ENCODE measurements at regions not wholly inside any gene's neighbourhood (a gene's known extent, or its start where the extent isn't known, plus 50 kb on each side); places are given as distances from the start of the nearest gene placed in this dataset.

- Histone ChIP-seq H2AFZ (ENCODE audit: low read depth, low read length, severe bottlenecking) (no peak overlapping the region), H3K4me3 (ENCODE audit: insufficient read depth, low read length, poor library complexity, severe bottlenecking) (no peak overlapping the region), H3K9me2 (replicated peaks; ENCODE audit: insufficient read depth, low read length) (no peaks in the 10 kb centered on the region), H3F3A (ENCODE audit: insufficient read depth) (no peaks in the 10 kb centered on the region), H3K4me2 (ENCODE audit: low read depth, low read length, poor library complexity, severe bottlenecking) (no peak overlapping the region), H3K27me3 (ENCODE audit: low read length) (no peaks in the 10 kb centered on the region), H3K79me2 (ENCODE audit: insufficient read depth, low read length) (no peaks in the 10 kb centered on the region), H3K36me3 (ENCODE audit: low read length) (no peaks in the 10 kb centered on the region), H4K20me1 (ENCODE audit: low read depth, low read length) (no peaks in the 10 kb centered on the region), H3K9ac (ENCODE audit: low read length) (no peak overlapping the region), H3K27ac (ENCODE audit: low read depth, low read length) (no peak overlapping the region), H3K9me3 (ENCODE audit: insufficient read depth, low read length) (no peaks in the 10 kb centered on the region)
- TF ChIP-seq CTCF (IDR thresholded peaks at IDR 0.05; ENCODE audit: insufficient read depth, low read length, poor library complexity, severe bottlenecking) = no peak
- no peak for TF ChIP-seq EZH2phosphoT487 (conservative IDR thresholded peaks at IDR 0.05; ENCODE audit: low read length)
These were observed 90.1 kb upstream of the PELI2 start for GRCh38 chr14:56027916-56028712.

- no peak overlapping the region for H3K27ac ChIP-seq (ENCODE audit: low read depth, low read length)
- no peak overlapping the region for H3K9ac ChIP-seq (ENCODE audit: low read length)
- no peaks in the 10 kb centered on the region for H3K27me3 ChIP-seq (ENCODE audit: low read length)
- H3K4me2 ChIP-seq (ENCODE audit: low read depth, low read length, poor library complexity, severe bottlenecking) = no peak overlapping the region
- TF ChIP-seq EZH2phosphoT487 (conservative IDR thresholded peaks at IDR 0.05; ENCODE audit: low read length) = no peak
- TF ChIP-seq CTCF (IDR thresholded peaks at IDR 0.05; ENCODE audit: insufficient read depth, low read length, poor library complexity, severe bottlenecking) = no peak
- no peaks in the 10 kb centered on the region for H4K20me1 ChIP-seq (ENCODE audit: low read depth, low read length)
- no peaks in the 10 kb centered on the region for H3K79me2 ChIP-seq (ENCODE audit: insufficient read depth, low read length)
- H3K9me3 ChIP-seq (ENCODE audit: insufficient read depth, low read length) = no peaks in the 10 kb centered on the region
- H3K4me3 ChIP-seq (ENCODE audit: insufficient read depth, low read length, poor library complexity, severe bottlenecking) = no peak overlapping the region
- no peaks in the 10 kb centered on the region for H3F3A ChIP-seq (ENCODE audit: insufficient read depth)
- H2AFZ ChIP-seq (ENCODE audit: low read depth, low read length, severe bottlenecking) = no peak overlapping the region
- no peaks in the 10 kb centered on the region for H3K9me2 ChIP-seq (replicated peaks; ENCODE audit: insufficient read depth, low read length)
- H3K36me3 ChIP-seq (ENCODE audit: low read length) = no peaks in the 10 kb centered on the region
These were observed 81.9 kb upstream of the PELI2 start for GRCh38 chr14:56036353-56036752.

GRCh38 chr14:56040121-56040520 lies 78.1 kb upstream of the PELI2 start:
- Histone ChIP-seq H3K9me3 (ENCODE audit: insufficient read depth, low read length) (no peaks in the 10 kb centered on the region), H3K4me2 (ENCODE audit: low read depth, low read length, poor library complexity, severe bottlenecking) (no peak overlapping the region), H3K9ac (ENCODE audit: low read length) (no peak overlapping the region), H3K4me3 (ENCODE audit: insufficient read depth, low read length, poor library complexity, severe bottlenecking) (no peak overlapping the region), H3K9me2 (replicated peaks; ENCODE audit: insufficient read depth, low read length) (no peaks in the 10 kb centered on the region), H3K79me2 (ENCODE audit: insufficient read depth, low read length) (no peaks in the 10 kb centered on the region), H3K27me3 (ENCODE audit: low read length) (no peaks in the 10 kb centered on the region), H3K27ac (ENCODE audit: low read depth, low read length) (no peak overlapping the region), H3K36me3 (ENCODE audit: low read length) (no peaks in the 10 kb centered on the region), H3F3A (ENCODE audit: insufficient read depth) (no peaks in the 10 kb centered on the region), H2AFZ (ENCODE audit: low read depth, low read length, severe bottlenecking) (no peak overlapping the region), H4K20me1 (ENCODE audit: low read depth, low read length) (no peaks in the 10 kb centered on the region)
- no peak for TF ChIP-seq EZH2phosphoT487 (conservative IDR thresholded peaks at IDR 0.05; ENCODE audit: low read length)
- TF ChIP-seq CTCF (IDR thresholded peaks at IDR 0.05; ENCODE audit: insufficient read depth, low read length, poor library complexity, severe bottlenecking) = no peak
